Lower lobe of right lung (tissue), 2 donors: ENCODE measurements at regions not wholly inside any gene's neighbourhood (a gene's known extent, or its start where the extent isn't known, plus 50 kb on each side); places are given as distances from the start of the nearest gene placed in this dataset.
"Not testable (repeated sequence)": the region's sequence is repeated elsewhere in the genome, so short reads cannot be mapped to it uniquely, and the experiment has no call there.

Source experiments
- ATAC-seq, 2 donors: fragments of 200-7000 bp; cut with Tn5 transposase; one replicate each; pipeline ENCODE4 v1.9.1; 2020 to 2022; ENCODE audit warnings: mild to moderate bottlenecking in 2 of 2, moderate library complexity in 2 of 2
- DNase-seq: peaks from one replicate; pipeline ENCODE4 v3.0.0-alpha.2; 2020
- H3K27ac ChIP-seq: fragments of 200-600 bp; one replicate; pipeline ENCODE4 v1.8.0; 2022
- H3K27me3 ChIP-seq: fragments of 200-600 bp; one replicate; pipeline ENCODE4 v1.8.0; 2022; ENCODE audit warnings: low read depth
- H3K36me3 ChIP-seq: fragments of 200-600 bp; one replicate; pipeline ENCODE4 v1.8.0; 2022; ENCODE audit warnings: mild to moderate bottlenecking
- H3K4me1 ChIP-seq: fragments of 200-600 bp; one replicate; pipeline ENCODE4 v1.8.0; 2022
- H3K4me3 ChIP-seq: fragments of 200-600 bp; one replicate; pipeline ENCODE4 v1.8.0; 2022; ENCODE audit warnings: mild to moderate bottlenecking
- H3K9me3 ChIP-seq: fragments of 200-600 bp; one replicate; pipeline ENCODE4 v1.8.0; 2022
- intact Hi-C: fragments of 100-400 bp; cut with DNase I; formaldehyde crosslinking; loops from one replicate; pipeline ENCODE4 v1.11.0; 2022
- TF ChIP-seq, protein P1 (sequence below): fragments of 200-600 bp; IDR thresholded peaks from one replicate; pipeline ENCODE4 v1.8.0; 2022; ENCODE audit warnings: antibody characterized with exemption, mild to moderate bottlenecking
- donor health status: DM: no; HTN: yes; CAD: no; lungs with severe emphysema.

DNA sequence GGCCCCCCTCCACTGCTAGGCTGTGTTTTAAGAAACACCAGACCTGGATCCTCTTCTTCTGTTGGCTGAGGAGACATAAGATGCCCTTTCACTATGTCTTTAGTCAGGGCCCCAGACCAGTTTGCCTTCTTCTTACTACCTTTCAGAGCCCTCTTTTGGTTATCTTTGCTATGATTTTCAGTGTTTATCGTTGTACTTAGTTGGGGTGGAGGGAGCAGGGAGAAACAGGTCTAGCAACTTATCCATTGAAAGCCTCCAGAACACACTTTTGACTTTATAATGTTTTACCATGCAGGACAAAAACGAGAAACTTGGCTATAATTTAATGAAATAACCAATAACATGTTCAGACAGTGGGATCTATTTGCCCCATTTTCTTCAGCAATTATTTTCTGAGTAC is 525.2 kb downstream of the TNS3 start:
- intact Hi-C loops, result no loop called here
- no peak overlapping the region for H3K27ac ChIP-seq
- DNase-seq (no peak), ATAC-seq (no peak)
- no peak overlapping the region for H3K4me3 ChIP-seq
- H3K36me3 ChIP-seq, result no peaks in the 10 kb centered on the region
- no peaks in the 10 kb centered on the region for H3K9me3 ChIP-seq
- TF ChIP-seq, protein P1, sequence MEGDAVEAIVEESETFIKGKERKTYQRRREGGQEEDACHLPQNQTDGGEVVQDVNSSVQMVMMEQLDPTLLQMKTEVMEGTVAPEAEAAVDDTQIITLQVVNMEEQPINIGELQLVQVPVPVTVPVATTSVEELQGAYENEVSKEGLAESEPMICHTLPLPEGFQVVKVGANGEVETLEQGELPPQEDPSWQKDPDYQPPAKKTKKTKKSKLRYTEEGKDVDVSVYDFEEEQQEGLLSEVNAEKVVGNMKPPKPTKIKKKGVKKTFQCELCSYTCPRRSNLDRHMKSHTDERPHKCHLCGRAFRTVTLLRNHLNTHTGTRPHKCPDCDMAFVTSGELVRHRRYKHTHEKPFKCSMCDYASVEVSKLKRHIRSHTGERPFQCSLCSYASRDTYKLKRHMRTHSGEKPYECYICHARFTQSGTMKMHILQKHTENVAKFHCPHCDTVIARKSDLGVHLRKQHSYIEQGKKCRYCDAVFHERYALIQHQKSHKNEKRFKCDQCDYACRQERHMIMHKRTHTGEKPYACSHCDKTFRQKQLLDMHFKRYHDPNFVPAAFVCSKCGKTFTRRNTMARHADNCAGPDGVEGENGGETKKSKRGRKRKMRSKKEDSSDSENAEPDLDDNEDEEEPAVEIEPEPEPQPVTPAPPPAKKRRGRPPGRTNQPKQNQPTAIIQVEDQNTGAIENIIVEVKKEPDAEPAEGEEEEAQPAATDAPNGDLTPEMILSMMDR, result no peak
- H3K27me3 ChIP-seq, result peaks cover 4% of the 10 kb centered on the region
- H3K4me1 ChIP-seq, result no peaks in the 10 kb centered on the region

DNA sequence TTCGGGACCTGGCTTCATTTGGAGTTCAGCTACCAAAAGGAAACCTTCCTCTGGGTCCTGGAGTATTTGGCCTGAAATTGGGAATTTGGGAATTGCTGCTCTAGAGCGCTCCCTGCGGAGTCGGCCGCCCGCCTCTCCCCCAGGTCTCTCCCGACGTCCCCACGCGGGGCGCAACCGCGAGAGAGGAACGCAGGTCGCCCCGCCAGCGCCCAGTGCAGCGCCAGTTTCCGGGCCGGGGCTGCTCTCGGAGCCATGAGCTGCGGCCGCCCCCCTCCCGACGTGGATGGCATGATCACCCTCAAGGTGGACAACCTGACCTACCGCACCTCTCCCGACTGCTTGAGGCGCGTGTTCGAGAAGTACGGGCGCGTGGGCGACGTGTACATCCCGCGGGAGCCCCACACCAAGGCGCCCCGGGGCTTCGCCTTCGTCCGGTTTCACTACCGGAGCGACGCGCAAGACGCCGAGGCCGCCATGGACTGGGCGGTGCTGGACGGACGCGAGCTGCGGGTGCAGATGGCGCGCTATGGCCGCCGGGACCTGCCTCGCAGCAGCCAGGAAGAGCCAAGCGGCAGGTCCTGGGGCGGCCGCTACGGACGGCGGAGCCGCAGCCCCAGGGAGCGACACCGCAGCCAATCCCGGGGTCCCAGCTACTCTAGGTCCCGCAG is 529.2 kb downstream of the TNS3 start:
- H3K36me3 ChIP-seq, H3K27me3 ChIP-seq, H3K4me1 ChIP-seq, DNase-seq, H3K27ac ChIP-seq, H3K4me3 ChIP-seq, H3K9me3 ChIP-seq, intact Hi-C loops: not testable (repeated sequence)
- ATAC-seq, result peak in 1 of 2 donors; percentile 23

GRCh38 chr7:47049234-47049774 is 532.6 kb downstream of the TNS3 start:
- DNase-seq, result no peak
- TF ChIP-seq, protein P1, result no peak
- Histone ChIP-seq H3K4me1 (peaks cover 23% of the 10 kb centered on the region), H3K9me3 (no peaks in the 10 kb centered on the region), H3K27ac (no peak overlapping the region), H3K27me3 (peaks cover 4% of the 10 kb centered on the region), H3K36me3 (no peaks in the 10 kb centered on the region), H3K4me3 (no peak overlapping the region)
- intact Hi-C loops, result no loop called here
- ATAC-seq, result no peak

GRCh38 chr7:47047384-47047783 is 534.5 kb downstream of the TNS3 start:
- Histone ChIP-seq H3K9me3 (no peaks in the 10 kb centered on the region), H3K36me3 (no peaks in the 10 kb centered on the region), H3K4me3 (no peak overlapping the region), H3K27me3 (peaks cover under 1% of the 10 kb centered on the region), H3K4me1 (peaks cover 23% of the 10 kb centered on the region), H3K27ac (no peak overlapping the region)
- TF ChIP-seq, protein P1, result no peak
- ATAC-seq (no peak), DNase-seq (no peak)
- intact Hi-C loops, result no loop called here

DNA sequence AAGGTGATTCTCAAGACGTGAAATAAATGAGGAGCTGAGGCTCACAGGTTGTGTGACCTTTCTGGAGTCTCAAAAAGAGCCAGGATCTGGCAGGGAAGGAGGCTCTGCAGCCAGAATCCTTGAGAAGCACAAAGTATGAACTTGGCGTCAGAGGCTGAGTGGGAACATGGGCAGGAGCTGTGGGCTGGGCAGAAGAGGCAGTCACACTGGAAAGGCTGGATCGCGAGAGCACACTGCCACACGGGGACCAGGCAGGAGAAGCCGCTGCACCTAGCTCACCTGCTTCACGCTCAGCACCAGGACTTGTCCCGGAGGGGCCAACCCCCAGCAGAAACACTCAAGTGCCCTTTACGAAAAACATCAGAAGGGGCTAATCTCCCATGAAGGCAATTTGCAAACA is 535.0 kb downstream of the TNS3 start:
- TF ChIP-seq, protein P1, result no peak
- DNase-seq (no peak), ATAC-seq (peak in 1 of 2 donors; percentile 38)
- H3K27me3 ChIP-seq, result no peaks in the 10 kb centered on the region
- no peak overlapping the region for H3K4me3 ChIP-seq
- peaks cover 23% of the 10 kb centered on the region for H3K4me1 ChIP-seq
- intact Hi-C loops, result no loop called here
- H3K27ac ChIP-seq, result no peak overlapping the region
- H3K9me3 ChIP-seq, result no peaks in the 10 kb centered on the region
- H3K36me3 ChIP-seq, result no peaks in the 10 kb centered on the region

DNA sequence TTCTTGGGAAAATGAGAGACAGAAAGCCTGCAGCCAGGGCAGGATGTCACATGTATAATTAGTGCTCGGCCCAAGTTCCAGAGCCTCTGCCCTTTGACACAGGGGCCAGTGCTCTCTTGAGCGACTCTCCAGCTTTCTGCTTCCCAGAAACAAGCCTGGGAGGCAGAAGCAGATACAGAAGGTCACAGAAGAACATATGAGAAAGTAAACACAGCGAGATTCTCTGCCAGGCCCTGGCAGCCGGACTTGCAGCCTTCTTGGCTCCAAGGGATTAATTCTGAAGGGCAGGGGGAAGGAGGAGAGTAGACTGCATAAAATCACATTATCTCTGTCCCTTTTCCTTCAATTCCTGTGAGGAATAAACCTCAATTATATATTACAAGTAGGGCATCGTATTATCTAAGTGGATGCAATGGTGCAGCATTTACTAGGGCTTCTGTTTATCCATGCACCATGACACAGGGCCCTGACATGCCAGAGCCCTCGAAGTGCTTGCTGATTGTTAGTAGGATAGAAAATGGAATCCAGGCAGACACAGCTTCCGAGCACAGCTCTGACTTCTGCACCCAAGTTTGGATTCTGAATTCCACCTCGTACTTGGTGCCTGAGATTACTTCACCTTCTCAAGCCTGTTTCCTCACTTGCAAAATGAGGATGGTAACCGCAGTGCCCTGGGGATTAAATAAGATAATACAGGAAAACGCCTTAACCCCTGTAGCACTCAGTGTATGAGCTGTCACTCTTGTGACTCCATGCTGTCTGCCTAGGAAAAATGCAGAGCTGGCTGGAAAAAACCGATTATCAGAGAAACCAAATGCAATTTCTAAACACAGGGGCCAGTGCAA is 536.5 kb downstream of the TNS3 start:
- DNase-seq (no peak), ATAC-seq (peak; percentile 23 to 58)
- intact Hi-C loops, result no loop called here
- peaks cover 34% of the 10 kb centered on the region for H3K4me1 ChIP-seq
- no peak overlapping the region for H3K4me3 ChIP-seq
- no peaks in the 10 kb centered on the region for H3K9me3 ChIP-seq
- H3K27me3 ChIP-seq, result no peaks in the 10 kb centered on the region
- TF ChIP-seq, protein P1, result no peak
- H3K27ac ChIP-seq, result no peak overlapping the region
- no peaks in the 10 kb centered on the region for H3K36me3 ChIP-seq
